ENCODE measurements at regions not wholly inside any gene's neighbourhood (a gene's known extent, or its start where the extent isn't known, plus 50 kb on each side); places are given as distances from the start of the nearest gene placed in this dataset.

DNA sequence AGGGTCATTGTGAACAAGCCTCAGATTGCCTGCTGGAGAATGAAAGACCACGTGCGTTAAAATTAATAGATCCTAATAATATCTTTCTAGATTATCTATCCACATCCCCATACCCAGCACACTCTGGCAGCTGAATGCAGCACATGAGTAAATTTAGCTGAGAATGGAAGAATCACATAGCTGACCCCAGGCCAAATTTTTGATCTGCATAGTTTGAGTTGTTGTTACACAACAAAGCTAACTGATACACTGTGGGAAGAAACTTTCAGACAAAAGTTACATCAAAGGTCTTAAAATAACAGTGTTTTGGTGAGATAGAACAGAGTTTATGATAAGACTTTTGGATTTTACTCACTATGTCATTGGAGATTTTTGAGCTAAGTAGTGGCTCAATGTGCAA is 72.4 kb upstream of the ANXA10 start:
- no peak overlapping the region for H3K9ac ChIP-seq (ENCODE audit: control insufficient read depth, insufficient read depth, low read length)
- H2AFZ ChIP-seq (ENCODE audit: control insufficient read depth, low read depth, low read length): no peak overlapping the region
- H3K4me3 ChIP-seq: no peak overlapping the region
- no peaks in the 10 kb centered on the region for H3K4me1 ChIP-seq (ENCODE audit: control insufficient read depth, insufficient read depth, low read length)
- no peak for TF ChIP-seq HCFC1 (IDR thresholded peaks at IDR 0.05; ENCODE audit: low read length)
- no peak for TF ChIP-seq ASH2L (IDR thresholded peaks at IDR 0.05; ENCODE audit: borderline replicate concordance, low read depth)
- TF ChIP-seq FOXK2 (IDR thresholded peaks at IDR 0.05): no peak
- TF ChIP-seq NR2F1 (conservative IDR thresholded peaks at IDR 0.05): no peak
- no peak for TF ChIP-seq NFIC (IDR thresholded peaks at IDR 0.05; ENCODE audit: low read depth, low read length)
- no peak for TF ChIP-seq BRCA1 (IDR thresholded peaks at IDR 0.05; ENCODE audit: low read depth, low read length)
- no peak for TF ChIP-seq CREM (IDR thresholded peaks at IDR 0.05; ENCODE audit: low read depth)
- TF ChIP-seq TBL1XR1 (IDR thresholded peaks at IDR 0.05; ENCODE audit: low read depth, low read length): no peak
- no peak for TF ChIP-seq SIX5 (IDR thresholded peaks at IDR 0.05; ENCODE audit: low read depth, low read length, severe bottlenecking)
- TF ChIP-seq CBFB (IDR thresholded peaks at IDR 0.05; ENCODE audit: low read depth): no peak
- H3K27me3 ChIP-seq (replicated peaks in 1 of 2; ENCODE audit: control insufficient read depth in 2 of 2, insufficient read depth in 2 of 2, low read length in 1 of 2): no peaks in the 10 kb centered on the region; a peak in 1 of 4 replicates
- ChIA-PET CTCF (interaction anchor here (0.7 kb wide), 1 partner anchor 30 kb away, joined by 3 read pairs; no protein-coding TSS in a partner anchor), SMC1A (ENCODE audit: uncharacterized antibody, unreplicated experiment) (interaction anchor here (1.3 to 1.4 kb wide), 2 partner anchors 15 to 29 kb away, joined by 3 read pairs; no protein-coding TSS in a partner anchor), POLR2A (no interaction called here), RAD21 (ENCODE audit: unreplicated experiment) (no interaction called here)
- no peaks in the 10 kb centered on the region for H3K36me3 ChIP-seq (ENCODE audit: control insufficient read depth in 2 of 2, insufficient read depth in 2 of 2, low read length in 1 of 2)
- H3K9me3 ChIP-seq (replicated peaks; ENCODE audit: control insufficient read depth, insufficient read depth, low read length): no peaks in the 10 kb centered on the region; the same call in 2 of the 3 replicates
- intact Hi-C loops (cut with micrococcal nuclease; ENCODE audit: unreplicated experiment): no loop called here
- 41% methylated on average over 2 of the region's 2 CpGs for WGBS (ENCODE audit: insufficient coverage, insufficient replicate concordance, low lambda C conversion rate, missing lambda C conversion rate)
- DNase-seq (ENCODE audit: low read depth, low spot score) (no peak), ATAC-seq (no peak), FAIRE-seq (no peak)
- no peak overlapping the region for H3K4me2 ChIP-seq (ENCODE audit: control insufficient read depth, insufficient read depth)
- BruUV-seq (replicated peaks): no TSS peak
- H4K20me1 ChIP-seq (ENCODE audit: control insufficient read depth, insufficient read depth): no peaks in the 10 kb centered on the region
- in situ Hi-C loops (cut with MboI): no loop called here
- no peak overlapping the region for H3K27ac ChIP-seq (ENCODE audit: control insufficient read depth, insufficient read depth)
- H3K79me2 ChIP-seq (ENCODE audit: control insufficient read depth, insufficient read depth, low read length): no peaks in the 10 kb centered on the region

DNA sequence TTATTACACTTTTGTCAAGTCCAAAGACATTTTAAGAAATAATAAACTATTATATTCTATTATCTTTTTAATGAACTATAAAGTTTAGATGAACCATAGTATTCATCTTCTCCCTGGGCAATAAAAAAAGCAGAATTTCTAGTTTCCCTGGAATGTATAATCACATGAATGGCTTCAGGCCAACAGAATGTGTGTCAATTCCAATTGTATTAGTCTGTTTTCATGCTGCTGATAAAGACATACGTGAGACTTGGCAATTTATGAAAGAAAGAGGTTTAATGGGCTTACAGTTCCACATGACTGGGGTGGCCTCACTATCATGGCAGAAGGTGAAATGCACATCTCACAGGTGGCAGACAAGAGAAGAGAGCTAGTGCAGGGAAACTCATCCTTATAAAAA is 70.7 kb upstream of the ANXA10 start:
- CTCF ChIA-PET: no interaction called here
- no peaks in the 10 kb centered on the region; the same call in 2 of the 3 replicates for H3K9me3 ChIP-seq (replicated peaks; ENCODE audit: control insufficient read depth, insufficient read depth, low read length)
- H2AFZ ChIP-seq (ENCODE audit: control insufficient read depth, low read depth, low read length): no peak overlapping the region
- H4K20me1 ChIP-seq (ENCODE audit: control insufficient read depth, insufficient read depth): no peaks in the 10 kb centered on the region
- SMC1A ChIA-PET (ENCODE audit: uncharacterized antibody, unreplicated experiment): interaction anchor here (1.5 kb wide), 1 partner anchor 11 kb away, joined by 4 read pairs; no protein-coding TSS in a partner anchor
- ATAC-seq: no peak
- DNase-seq (ENCODE audit: low read depth, low spot score): no peak
- in situ Hi-C loops (cut with MboI): no loop called here
- H3K36me3 ChIP-seq (ENCODE audit: control insufficient read depth in 2 of 2, insufficient read depth in 2 of 2, low read length in 1 of 2): no peaks in the 10 kb centered on the region
- POLR2A ChIA-PET: no interaction called here
- BruUV-seq (replicated peaks): no TSS peak
- no peaks in the 10 kb centered on the region for H3K4me1 ChIP-seq (ENCODE audit: control insufficient read depth, insufficient read depth, low read length)
- 0% methylated on average over 1 of the region's 1 CpG for WGBS (ENCODE audit: insufficient coverage, insufficient replicate concordance, low lambda C conversion rate, missing lambda C conversion rate)
- no peaks in the 10 kb centered on the region; a peak in 1 of 4 replicates for H3K27me3 ChIP-seq (replicated peaks in 1 of 2; ENCODE audit: control insufficient read depth in 2 of 2, insufficient read depth in 2 of 2, low read length in 1 of 2)
- H3K79me2 ChIP-seq (ENCODE audit: control insufficient read depth, insufficient read depth, low read length): no peaks in the 10 kb centered on the region
- H3K4me2 ChIP-seq (ENCODE audit: control insufficient read depth, insufficient read depth): no peak overlapping the region
- RAD21 ChIA-PET (ENCODE audit: unreplicated experiment): no interaction called here
- FAIRE-seq: no peak
- TF ChIP-seq ZNF384 (IDR thresholded peaks at IDR 0.05; ENCODE audit: borderline replicate concordance, low read depth, low read length) (no peak), POLR2A (IDR thresholded peaks at IDR 0.05; ENCODE audit: low read depth, low read length) (no peak), SP1 (IDR thresholded peaks at IDR 0.05; ENCODE audit: low read depth, low read length) (no peak), JUNB (IDR thresholded peaks at IDR 0.05) (no peak), JUND (IDR thresholded peaks at IDR 0.05; ENCODE audit: low read depth, low read length) (no peak), CHD4 (IDR thresholded peaks at IDR 0.05) (no peak), WRNIP1 (IDR thresholded peaks at IDR 0.05; ENCODE audit: borderline replicate concordance, low read depth, low read length) (no peak), CREB1 (IDR thresholded peaks at IDR 0.05; ENCODE audit: low read depth) (no peak), NR2C1 (IDR thresholded peaks at IDR 0.05) (no peak), SREBF1 (IDR thresholded peaks at IDR 0.05; ENCODE audit: low read length) (no peak), TCF12 (IDR thresholded peaks at IDR 0.05; ENCODE audit: low read depth, low read length) (no peak), KAT2A (conservative IDR thresholded peaks at IDR 0.05; ENCODE audit: control insufficient read depth, low read depth, low read length) (no peak), SMAD5 (IDR thresholded peaks at IDR 0.05; ENCODE audit: low read depth) (no peak)
- no peak overlapping the region for H3K4me3 ChIP-seq
- intact Hi-C loops (cut with micrococcal nuclease; ENCODE audit: unreplicated experiment): no loop called here
- H3K27ac ChIP-seq (ENCODE audit: control insufficient read depth, insufficient read depth): no peak overlapping the region
- H3K9ac ChIP-seq (ENCODE audit: control insufficient read depth, insufficient read depth, low read length): no peak overlapping the region

Data from GM12878 (cell line).